ENCODE measurements at regions not wholly inside any gene's neighbourhood (a gene's known extent, or its start where the extent isn't known, plus 50 kb on each side); places are given as distances from the start of the nearest gene placed in this dataset.

DNA sequence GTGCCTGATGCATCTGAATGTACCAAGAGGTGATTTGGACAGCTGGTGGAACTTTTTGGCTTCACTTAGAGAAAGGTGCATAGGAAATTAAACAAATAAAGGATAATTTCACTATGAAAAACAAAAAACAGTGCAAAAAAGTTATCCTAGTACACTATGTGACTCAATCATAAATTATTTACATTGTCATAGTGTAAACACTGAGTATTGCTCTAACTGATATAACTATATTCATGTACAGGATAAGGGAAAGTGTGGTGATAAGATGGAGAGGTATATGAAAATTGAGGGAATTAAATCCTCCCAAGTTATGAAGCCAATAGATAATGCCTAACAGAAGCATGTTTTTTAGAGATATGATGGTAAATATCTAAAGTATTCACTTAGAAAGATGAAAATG, 50.2 kb upstream of the CPNE4 start:
- Histone ChIP-seq H3K4me3 (ENCODE audit: low read depth in 1 of 2, low read length in 1 of 2) (no peak overlapping the region), H3K27ac (no peak overlapping the region), H3K4me1 (ENCODE audit: control insufficient read depth in 1 of 2, insufficient read depth in 1 of 2, low read depth in 1 of 2, low read length in 1 of 2) (no peaks in the 10 kb centered on the region), H3K27me3 (peaks cover 29% of the 10 kb centered on the region), H3K9me3 (no peaks in the 10 kb centered on the region), H3K36me3 (no peaks in the 10 kb centered on the region)
- TF ChIP-seq, protein P1, sequence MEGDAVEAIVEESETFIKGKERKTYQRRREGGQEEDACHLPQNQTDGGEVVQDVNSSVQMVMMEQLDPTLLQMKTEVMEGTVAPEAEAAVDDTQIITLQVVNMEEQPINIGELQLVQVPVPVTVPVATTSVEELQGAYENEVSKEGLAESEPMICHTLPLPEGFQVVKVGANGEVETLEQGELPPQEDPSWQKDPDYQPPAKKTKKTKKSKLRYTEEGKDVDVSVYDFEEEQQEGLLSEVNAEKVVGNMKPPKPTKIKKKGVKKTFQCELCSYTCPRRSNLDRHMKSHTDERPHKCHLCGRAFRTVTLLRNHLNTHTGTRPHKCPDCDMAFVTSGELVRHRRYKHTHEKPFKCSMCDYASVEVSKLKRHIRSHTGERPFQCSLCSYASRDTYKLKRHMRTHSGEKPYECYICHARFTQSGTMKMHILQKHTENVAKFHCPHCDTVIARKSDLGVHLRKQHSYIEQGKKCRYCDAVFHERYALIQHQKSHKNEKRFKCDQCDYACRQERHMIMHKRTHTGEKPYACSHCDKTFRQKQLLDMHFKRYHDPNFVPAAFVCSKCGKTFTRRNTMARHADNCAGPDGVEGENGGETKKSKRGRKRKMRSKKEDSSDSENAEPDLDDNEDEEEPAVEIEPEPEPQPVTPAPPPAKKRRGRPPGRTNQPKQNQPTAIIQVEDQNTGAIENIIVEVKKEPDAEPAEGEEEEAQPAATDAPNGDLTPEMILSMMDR (IDR thresholded peaks at IDR 0.05) = no peak

GRCh38 chr3:132087356-132087755, 52.5 kb upstream of the CPNE4 start:
- H3K4me3 ChIP-seq (ENCODE audit: low read depth in 1 of 2, low read length in 1 of 2) = no peak overlapping the region
- no peak overlapping the region for H3K27ac ChIP-seq
- no peaks in the 10 kb centered on the region for H3K9me3 ChIP-seq
- no peaks in the 10 kb centered on the region for H3K4me1 ChIP-seq (ENCODE audit: control insufficient read depth in 1 of 2, insufficient read depth in 1 of 2, low read depth in 1 of 2, low read length in 1 of 2)
- TF ChIP-seq, protein P1 (IDR thresholded peaks at IDR 0.05) = no peak
- H3K27me3 ChIP-seq = peaks cover 48% of the 10 kb centered on the region
- no peaks in the 10 kb centered on the region for H3K36me3 ChIP-seq

GRCh38 chr3:132088291-132088690, 53.5 kb upstream of the CPNE4 start:
- no peaks in the 10 kb centered on the region for H3K36me3 ChIP-seq
- TF ChIP-seq, protein P1 (IDR thresholded peaks at IDR 0.05) = no peak
- H3K27me3 ChIP-seq = peaks cover 55% of the 10 kb centered on the region
- no peaks in the 10 kb centered on the region for H3K9me3 ChIP-seq
- no peak overlapping the region for H3K4me3 ChIP-seq (ENCODE audit: low read depth in 1 of 2, low read length in 1 of 2)
- H3K27ac ChIP-seq = no peak overlapping the region
- no peaks in the 10 kb centered on the region for H3K4me1 ChIP-seq (ENCODE audit: control insufficient read depth in 1 of 2, insufficient read depth in 1 of 2, low read depth in 1 of 2, low read length in 1 of 2)

GRCh38 chr3:132090921-132091320, 56.1 kb upstream of the CPNE4 start:
- no peak overlapping the region for H3K4me3 ChIP-seq (ENCODE audit: low read depth in 1 of 2, low read length in 1 of 2)
- H3K27me3 ChIP-seq = peaks cover 55% of the 10 kb centered on the region
- H3K4me1 ChIP-seq (ENCODE audit: control insufficient read depth in 1 of 2, insufficient read depth in 1 of 2, low read depth in 1 of 2, low read length in 1 of 2) = no peaks in the 10 kb centered on the region
- H3K9me3 ChIP-seq = no peaks in the 10 kb centered on the region
- no peak overlapping the region for H3K27ac ChIP-seq
- TF ChIP-seq, protein P1 (IDR thresholded peaks at IDR 0.05) = no peak
- no peaks in the 10 kb centered on the region for H3K36me3 ChIP-seq

GRCh38 chr3:132116601-132117000, 81.8 kb upstream of the CPNE4 start:
- Histone ChIP-seq H3K27me3 (peaks cover 19% of the 10 kb centered on the region), H3K4me1 (ENCODE audit: control insufficient read depth in 1 of 2, insufficient read depth in 1 of 2, low read depth in 1 of 2, low read length in 1 of 2) (peaks cover 11 to 12% of the 10 kb centered on the region in 2 experiments), H3K27ac (no peak overlapping the region), H3K36me3 (no peaks in the 10 kb centered on the region), H3K9me3 (no peaks in the 10 kb centered on the region), H3K4me3 (ENCODE audit: low read depth in 1 of 2, low read length in 1 of 2) (no peak overlapping the region)
- TF ChIP-seq, protein P1 (IDR thresholded peaks at IDR 0.05) = no peak

GRCh38 chr3:132117642-132118041, 82.8 kb upstream of the CPNE4 start:
- H3K4me3 ChIP-seq (ENCODE audit: low read depth in 1 of 2, low read length in 1 of 2) = no peak overlapping the region
- peaks cover 11 to 12% of the 10 kb centered on the region in 2 experiments for H3K4me1 ChIP-seq (ENCODE audit: control insufficient read depth in 1 of 2, insufficient read depth in 1 of 2, low read depth in 1 of 2, low read length in 1 of 2)
- TF ChIP-seq, protein P1 (IDR thresholded peaks at IDR 0.05) = no peak
- no peaks in the 10 kb centered on the region for H3K36me3 ChIP-seq
- H3K27ac ChIP-seq = no peak overlapping the region
- peaks cover 19% of the 10 kb centered on the region for H3K27me3 ChIP-seq
- H3K9me3 ChIP-seq = no peaks in the 10 kb centered on the region
